Activated CD4-positive, alpha-beta T cell treated with anti-CD3 and anti-CD28 coated beads for 24 hours (primary cell): ENCODE measurements at regions not wholly inside any gene's neighbourhood (a gene's known extent, or its start where the extent isn't known, plus 50 kb on each side); places are given as distances from the start of the nearest gene placed in this dataset.

Experiments used
- DNase-seq, 2 donors: peaks; one replicate each; pipeline ENCODE4 v3.0.0-alpha.2; 2020; ENCODE audit warnings: low read depth in 2 of 2

DNA sequence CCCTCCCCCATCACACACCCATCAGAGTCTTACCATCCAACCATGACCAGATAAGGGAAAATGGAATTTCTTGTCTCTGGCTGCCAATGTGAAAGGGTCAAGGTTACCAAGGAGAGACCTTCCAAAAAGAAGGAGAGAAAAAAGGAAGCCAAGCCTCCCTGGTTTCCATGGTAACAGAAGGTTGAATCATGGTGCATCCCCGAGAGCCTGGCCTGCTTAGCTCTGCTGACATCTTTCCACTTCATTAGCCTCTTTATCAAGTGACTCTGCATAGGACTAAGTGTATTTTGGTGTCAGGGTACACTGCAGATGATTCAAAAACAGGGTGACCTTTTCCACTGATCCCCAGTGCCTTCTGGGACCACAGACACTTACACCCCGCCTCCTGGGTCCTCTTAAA is 225.7 kb upstream of the PPP2R3A start:
- no peak for DNase-seq

DNA sequence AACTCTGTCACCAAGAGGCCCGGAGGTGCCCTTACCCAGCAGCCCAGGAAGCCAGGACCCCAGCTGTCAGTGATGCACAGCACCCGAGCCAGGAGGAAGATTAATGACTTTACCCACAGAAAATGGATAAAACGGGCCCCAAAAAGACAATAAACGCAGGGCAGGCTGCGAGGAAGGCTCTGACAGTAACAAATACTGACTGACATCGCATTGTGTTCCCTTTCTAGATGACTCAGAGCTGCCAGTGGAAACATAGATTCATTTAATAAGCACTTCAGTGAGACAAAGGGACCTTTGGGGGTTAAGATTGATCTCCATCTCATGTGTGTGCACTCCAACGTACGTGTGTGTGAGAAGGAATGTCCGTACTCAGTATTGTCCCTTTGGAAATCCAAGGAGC is 225.3 kb upstream of the PPP2R3A start:
- DNase-seq = no peak

DNA sequence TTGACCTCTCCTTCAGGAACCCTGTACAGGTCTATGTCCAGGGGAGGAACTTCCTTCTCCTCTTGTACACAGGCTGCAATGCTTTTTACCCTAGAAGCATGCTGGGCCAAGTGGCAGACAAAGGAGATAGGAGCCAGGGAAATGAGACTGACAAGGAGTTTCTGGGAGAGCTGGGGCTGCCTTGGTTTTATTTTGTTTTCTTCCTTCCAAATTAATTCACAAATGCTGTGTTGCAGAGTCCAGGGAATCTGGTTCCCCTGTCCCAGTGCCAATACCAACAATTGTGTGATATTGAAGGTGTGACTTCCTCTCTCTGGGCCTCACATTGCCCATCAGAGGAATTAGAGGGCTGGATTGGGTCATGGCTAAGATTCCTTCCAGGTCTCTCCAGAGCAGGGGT is 224.8 kb upstream of the PPP2R3A start:
- DNase-seq = no peak

DNA sequence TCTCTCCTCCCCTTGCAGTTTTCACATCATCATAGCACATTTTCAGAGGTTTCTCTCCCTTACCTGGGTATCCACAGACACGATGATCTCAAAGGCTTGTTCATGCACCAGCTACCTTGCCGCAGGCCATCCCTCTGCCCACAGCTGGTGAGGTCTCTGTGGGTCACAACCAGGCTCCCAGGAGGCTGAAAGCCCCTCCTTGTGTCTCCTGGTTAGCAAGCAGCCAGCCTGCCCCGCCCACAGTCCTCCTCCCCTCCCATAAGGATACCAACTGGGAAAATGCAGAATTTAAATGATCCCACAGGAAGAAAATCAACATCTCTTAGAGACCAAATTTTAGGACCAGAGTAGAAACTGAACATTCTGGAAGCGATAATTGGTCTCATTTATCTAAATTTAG is 213.5 kb upstream of the PPP2R3A start:
- no peak for DNase-seq

DNA sequence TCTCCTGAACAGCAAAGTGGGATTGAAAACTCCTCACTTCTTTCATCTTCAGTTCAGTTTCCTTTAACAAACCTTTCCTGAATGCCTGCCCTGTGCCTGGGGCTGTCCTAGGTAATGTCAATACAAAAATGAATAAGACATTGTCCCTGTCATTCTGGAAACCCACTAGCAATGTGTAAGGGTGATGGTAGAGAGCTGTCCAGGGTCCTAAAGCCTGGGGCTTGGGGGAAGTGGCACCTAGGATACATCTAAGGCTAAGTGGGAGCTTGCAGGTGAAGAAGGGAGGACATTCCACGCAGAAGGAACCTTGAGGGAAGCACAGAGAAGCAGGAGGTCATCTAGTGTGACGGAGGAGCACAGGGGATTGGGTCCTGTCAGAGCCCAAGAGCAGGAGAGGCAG is 212.7 kb upstream of the PPP2R3A start:
- DNase-seq = no peak

DNA sequence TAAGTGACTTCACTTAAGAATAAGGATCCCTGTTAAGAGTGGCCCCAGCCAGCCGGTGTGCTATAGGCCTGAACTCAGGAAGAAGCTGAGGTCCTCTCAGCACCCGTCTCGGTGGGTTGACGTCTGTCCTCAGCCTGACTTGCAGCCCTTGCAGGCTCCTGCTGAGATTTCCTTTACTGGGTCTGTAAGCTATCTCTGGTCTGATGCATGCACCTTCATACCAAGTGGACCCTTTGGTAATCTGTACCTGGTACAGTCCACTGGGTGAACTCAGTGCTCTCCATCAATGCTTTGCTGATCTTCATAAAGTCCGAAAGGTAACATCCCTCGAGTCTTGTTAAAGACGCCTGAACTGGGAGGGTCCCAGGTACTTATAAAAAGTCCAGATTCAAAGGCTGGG is 212.0 kb upstream of the PPP2R3A start:
- no peak for DNase-seq

DNA sequence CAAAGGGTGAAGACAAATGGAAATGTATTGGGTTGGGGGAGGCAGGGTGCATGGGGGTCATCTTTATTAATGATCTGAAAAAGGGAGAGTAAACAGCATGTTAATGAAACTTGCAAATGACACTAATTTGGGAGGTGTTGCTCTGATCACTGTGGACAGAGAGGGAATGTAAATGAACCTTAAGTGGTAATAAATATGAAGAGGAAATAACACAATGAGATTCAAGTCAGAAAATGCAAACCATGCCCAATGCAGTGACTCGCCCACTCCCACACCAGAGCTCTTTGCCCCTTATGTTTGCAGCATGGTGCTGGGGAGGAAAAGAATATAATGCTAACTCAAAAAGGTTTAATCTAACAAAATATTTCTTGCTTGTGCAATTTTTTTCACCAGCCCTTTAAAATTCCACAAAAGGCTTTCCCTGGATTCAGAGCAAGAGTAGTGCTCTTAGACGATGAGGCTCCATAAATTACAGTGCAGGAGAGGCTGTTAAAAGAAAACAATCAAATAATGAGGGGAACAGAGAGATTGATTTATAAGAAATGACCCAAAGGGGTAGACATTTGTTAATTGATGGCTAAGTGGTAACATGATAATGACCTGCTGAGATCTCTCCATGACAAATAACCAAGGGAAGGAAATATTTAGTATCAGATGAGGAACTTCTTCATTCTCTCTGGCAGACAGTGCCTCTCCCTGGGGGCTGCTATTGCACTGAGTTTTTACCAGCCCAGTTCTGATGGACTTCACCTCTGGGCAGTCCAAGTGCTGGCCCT is 210.0 kb upstream of the PPP2R3A start:
- no peak for DNase-seq

DNA sequence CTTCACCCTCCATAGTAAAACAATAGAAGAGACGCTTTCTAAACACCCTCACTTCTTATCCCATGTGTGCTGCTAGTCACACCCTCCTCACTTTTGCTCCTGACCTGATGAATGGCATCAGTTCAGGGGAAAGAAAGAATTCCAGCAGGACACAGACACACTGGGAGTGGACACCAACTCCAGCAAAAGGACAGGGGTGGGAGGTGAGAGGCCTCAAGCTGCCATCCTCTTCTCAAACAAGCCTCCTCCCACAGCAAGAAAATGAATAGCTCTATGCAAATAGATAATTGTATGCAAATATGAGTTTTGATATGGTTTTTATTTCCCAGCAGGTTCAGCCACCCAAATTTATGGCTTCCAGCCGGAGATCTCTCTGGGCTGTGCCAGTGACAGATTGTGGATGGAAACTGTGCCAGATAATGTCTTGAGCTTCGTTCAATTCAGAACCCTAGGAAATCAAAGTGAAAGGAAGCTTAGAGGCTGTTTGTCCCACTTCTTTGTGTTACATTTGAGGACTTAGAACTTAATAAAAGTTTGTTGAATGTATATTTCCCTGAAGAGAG is 209.3 kb upstream of the PPP2R3A start:
- no peak for DNase-seq

DNA sequence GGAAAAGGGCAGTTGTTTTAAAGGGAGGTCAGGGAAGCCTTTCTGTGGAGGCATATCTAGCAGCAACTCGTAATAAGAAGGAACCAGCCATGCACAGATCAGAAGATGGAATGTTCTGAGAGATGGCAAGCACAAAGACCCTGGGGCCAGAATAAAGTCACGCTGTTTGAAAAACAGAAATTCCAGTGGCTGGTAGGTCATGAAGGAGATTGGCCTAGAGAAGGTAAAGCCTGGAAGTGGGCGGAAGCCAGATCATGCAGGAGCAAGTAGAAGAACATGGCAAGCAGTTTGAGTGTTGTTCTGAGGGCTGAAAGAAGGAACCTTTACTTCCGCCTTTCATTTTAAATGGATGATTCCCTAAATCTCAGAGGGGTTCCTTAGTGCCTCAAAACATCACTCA is 208.1 kb upstream of the PPP2R3A start:
- DNase-seq = no peak

DNA sequence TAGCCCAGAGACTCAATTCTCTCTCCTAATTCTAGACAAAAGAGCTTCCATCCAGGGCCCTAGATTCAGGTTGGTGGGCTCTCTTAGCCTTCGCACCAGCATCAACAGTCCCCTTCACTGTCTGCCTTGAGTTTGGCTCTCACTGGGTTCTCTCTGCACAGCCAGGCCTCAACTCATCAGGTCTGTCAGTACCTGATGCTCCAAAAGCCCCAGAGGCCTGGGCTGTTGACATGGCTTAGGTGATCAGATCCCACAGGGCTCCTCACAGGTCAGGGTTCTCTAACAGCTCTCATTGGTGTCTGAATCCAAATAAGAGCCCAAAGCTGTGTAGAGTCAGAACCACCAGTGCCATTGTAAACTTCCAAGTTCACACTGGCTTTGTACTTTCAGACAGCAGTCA is 206.6 kb upstream of the PPP2R3A start:
- no peak for DNase-seq

DNA sequence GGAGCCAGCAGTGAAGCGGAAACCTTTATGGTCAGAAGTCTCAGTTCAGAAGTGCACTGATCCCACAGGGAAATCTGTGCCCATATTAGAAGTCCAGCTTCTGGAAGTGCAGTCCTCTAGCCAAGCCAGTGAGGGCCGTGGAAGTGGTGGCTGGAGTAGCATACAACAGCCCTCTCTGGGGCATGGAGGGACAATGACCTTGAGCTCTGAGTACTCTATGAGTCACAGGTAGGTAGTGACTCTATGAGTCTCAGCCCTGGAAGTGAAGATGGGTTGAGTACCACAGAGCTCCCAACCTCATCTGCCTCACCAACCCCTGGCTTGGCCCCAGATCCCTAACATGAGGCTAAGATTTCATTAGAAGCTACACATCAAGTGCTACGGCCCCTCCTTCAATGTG is 205.9 kb upstream of the PPP2R3A start:
- DNase-seq = no peak

DNA sequence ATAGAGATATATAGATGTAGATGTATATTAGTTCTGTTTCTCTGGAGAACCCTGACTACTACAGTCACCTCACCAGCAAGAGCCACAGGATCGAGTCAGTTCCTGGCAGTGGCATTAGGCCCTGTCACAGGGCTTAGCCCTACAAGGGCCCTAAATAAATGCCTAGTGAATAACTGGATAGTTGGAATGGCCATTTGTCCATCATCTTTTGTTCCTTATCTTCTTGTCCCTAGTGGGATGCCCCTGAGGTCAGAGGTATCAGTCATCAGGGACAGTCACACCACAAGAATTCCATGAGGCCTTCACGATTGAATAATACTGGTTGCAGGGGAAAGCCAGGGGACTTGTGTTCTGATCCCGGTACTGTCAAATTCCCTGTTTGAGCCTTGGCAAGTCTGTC is 204.9 kb upstream of the PPP2R3A start:
- no peak for DNase-seq

DNA sequence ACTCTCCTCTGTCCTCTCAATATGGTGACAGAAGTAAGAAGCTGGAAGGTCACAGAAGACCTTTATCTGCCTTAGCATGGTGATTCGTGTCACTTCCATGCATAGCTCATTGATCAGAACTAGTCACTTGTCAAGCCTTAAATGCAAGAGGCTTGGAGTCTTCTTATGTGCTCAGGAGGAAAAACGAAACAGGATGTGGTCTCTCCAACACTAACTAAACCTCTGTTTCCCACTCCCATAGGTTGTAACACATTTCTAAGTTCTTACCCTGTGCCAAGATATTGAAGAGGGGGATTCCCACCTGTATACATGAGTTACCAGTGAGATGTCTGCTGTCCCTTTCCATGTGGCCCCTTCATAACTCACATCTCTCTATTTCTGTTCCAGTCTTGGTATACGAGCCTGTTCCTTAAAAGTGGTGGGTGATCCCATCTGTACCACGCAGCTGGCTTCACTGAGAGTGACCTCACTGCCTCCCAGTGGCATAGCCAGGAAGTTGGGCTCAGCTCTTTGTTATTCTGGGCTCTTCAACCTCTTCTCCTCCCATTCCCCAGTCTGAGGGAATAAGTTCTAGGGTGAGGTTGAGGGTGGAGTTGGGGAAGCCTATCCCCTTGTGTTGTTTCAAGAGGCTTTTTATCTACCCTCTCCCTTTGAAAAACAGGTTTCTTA is 203.2 kb upstream of the PPP2R3A start:
- no peak for DNase-seq

DNA sequence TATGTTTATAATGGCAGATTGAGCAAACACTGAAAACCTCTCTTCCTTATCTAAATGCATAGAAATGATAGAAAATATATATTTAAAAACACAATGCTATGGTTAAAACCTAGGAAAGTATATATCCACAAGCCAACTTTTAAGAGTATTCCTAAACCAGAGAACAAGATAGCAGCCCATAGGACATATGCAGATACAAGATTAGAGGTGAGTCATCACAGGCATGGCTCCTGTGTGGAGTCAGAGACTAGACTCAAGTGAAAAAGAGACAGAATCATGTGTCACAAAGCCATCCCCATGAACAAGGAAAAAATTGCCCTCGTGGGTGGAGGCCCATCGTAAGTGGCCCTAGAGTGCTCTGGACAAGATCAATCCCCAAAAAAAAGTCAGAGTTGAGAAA is 199.4 kb upstream of the PPP2R3A start:
- DNase-seq = no peak

DNA sequence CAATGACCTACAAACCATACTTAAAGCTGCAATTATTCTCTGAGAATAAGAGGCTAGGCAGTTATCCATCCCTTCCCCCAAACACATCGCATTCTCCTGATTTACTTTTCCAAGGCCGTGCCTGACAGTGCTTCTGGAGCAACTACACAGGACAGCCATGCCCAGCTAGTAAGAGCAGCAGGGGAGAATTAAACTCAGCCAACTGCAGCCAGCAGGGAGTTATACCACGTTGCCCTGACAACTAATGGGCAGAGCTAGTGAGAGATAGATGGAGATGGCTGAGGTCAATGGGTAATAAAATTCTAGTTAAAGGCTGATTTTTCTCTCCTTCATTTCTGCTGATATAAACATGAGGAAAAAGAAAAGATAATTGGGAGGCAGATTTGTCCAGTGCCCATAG is 193.8 kb upstream of the PPP2R3A start:
- no peak for DNase-seq

DNA sequence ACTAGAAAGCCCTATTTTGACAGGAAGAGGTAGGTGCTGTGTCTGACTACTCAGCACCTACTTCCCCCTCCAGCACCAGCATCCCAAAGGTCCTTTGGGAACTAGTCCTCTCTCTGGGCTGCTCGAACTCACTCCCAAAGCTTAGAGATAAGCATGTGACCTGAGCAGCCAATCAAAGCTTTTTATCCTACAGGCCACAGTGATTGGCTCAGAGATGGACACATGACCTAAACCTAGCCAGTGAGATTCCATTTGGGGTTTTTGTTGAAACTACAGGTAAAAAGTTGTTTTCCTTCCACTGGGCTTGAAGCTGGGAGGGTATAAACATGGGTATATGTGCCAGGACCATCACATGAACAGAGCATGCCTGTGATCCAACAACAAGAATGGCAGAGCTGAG is 186.5 kb upstream of the PPP2R3A start:
- no peak for DNase-seq

DNA sequence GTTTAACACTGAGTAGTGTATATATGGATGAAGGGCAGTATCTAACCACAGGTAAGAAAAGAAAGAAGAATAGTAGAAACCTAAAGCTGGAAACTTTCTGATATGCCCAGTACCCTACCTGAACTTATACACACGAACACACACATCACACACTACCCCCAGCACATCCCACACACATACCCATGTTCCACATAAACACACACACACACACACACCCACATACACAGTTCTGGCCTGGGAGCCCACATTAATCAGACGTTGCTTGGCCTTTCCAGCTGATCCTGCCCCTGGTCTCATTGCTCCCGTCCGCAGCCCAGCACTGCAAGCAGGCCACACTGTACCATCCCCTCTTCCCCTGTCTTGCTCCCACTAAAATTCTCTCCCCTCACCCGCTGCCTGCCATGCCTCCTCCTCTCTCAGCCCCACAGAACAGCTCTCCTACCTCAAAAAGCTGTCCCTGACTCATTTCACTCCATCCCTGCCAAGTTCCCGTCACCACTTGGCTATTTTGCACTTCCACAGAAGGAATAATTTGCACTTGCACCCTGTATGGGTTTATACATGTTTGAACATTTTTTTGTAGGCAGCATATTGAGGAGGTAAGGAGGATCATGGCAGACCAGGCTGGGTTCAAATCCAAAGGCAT is 185.8 kb upstream of the PPP2R3A start:
- DNase-seq = no peak

DNA sequence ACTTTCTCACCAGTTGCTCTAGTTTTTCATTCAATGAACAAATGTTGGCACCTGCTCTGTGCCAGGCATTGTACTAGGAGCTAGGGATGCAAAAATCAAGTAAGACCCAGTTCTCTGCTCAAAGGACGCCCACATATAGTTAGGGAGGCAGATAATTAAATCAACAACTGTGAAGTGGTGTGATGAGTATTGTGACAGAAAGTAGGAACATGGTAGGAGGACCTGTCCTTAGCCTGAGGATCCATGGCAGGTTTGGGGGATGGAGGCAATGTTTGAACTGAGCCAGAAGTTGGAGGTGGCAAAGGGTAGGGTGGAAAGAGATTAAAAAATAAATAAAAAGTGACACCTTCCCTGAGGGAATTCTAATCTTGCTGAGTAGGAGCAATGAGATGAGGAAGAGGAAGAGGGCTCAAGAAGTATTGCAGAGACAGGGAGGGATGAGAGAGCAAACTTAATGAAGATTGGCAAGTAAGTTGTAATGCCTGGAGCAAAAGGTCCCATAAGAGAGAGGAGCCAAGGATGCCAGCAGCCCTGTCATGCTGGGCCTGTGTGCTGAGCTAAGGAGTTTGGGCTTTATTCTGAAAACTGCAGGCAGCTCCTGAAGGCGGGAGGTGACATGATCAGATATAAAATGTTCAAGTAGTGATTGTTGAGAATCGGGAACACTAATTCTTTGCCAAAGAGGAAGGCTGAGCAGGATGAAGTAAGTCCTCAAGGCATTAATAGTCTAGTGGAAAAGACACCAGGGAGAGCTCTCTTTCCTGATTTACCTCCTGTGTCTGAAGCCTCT is 184.3 kb upstream of the PPP2R3A start:
- DNase-seq = no peak

DNA sequence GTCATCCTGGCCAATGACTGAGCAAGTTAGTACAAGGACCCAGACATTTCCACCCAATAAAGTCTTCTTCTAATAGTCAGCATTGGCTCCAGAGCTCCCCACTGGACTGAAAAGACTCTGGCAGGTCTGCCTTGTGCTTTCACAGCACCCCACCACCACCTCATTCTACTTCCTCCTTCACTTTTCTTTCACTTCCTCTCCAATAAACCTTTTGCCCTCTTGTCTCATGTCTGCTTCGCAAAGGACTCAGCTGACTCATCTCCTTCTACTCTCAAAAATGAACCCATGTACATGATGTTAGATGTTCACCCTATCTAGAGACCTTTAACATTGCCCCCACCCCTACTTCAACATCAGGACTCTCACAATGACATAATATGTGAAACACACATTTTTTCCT is 181.0 kb upstream of the PPP2R3A start:
- no peak for DNase-seq

DNA sequence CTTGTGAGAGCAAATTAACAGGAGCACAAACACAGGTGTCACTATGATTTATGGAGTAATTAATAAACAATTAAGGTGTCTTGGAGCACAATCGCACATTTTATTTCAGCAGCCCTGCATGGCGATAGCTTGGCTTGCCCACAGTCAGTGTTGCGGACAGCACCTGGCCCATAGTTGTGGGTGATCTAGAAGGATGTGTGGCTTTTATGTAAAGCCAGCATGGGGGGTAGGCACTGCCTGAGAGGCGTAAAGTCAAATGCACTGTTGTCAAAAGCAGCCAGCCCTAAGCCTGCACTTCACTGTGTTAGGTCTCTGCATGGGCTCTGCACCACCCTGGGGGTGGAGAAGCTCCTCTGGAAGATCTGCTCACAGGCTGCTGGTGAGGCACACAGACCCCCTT is 177.4 kb upstream of the PPP2R3A start:
- no peak for DNase-seq

DNA sequence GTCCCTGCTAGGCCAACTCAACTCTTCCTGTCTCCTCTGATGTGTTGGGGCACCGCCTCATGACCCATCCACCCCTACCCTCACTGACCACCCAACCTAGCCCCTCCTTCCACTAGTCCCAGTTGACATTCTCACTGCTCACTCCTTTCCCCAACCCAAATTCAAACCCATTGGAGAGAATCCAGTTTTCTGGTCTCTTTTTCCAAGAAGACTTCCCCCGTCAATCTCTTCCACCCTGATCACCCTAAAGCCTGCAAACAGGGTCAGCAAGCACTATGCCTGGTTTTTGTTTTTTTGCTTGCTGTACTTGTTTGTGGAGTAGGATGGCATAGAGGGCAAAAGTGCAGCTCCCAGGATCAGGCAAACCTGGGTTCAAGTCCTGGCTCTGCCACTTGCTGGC is 176.6 kb upstream of the PPP2R3A start:
- no peak for DNase-seq

DNA sequence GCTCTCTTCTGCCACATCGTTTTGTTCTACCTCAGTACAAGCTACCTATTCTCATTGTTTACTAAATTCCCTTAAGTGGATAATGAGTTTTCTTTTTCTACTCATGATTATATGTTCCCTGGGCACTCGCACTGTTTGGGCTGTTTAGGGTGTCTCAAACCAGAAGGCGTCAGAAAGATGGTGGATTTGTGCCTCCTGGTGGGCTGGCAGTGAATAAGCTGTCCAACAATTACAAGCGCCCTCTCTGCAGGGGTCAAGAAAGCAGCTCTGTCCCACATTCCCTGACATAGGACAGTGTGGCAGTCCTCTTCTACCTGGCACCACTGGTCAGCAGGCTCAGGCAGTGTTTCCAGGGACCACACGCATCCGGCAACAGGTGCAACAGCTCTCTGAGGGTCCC is 173.4 kb upstream of the PPP2R3A start:
- DNase-seq = no peak
